ENCODE measurements at regions not wholly inside any gene's neighbourhood (a gene's known extent, or its start where the extent isn't known, plus 50 kb on each side); places are given as distances from the start of the nearest gene placed in this dataset.
"Not testable (repeated sequence)": the region's sequence is repeated elsewhere in the genome, so short reads cannot be mapped to it uniquely, and the experiment has no call there.

DNA sequence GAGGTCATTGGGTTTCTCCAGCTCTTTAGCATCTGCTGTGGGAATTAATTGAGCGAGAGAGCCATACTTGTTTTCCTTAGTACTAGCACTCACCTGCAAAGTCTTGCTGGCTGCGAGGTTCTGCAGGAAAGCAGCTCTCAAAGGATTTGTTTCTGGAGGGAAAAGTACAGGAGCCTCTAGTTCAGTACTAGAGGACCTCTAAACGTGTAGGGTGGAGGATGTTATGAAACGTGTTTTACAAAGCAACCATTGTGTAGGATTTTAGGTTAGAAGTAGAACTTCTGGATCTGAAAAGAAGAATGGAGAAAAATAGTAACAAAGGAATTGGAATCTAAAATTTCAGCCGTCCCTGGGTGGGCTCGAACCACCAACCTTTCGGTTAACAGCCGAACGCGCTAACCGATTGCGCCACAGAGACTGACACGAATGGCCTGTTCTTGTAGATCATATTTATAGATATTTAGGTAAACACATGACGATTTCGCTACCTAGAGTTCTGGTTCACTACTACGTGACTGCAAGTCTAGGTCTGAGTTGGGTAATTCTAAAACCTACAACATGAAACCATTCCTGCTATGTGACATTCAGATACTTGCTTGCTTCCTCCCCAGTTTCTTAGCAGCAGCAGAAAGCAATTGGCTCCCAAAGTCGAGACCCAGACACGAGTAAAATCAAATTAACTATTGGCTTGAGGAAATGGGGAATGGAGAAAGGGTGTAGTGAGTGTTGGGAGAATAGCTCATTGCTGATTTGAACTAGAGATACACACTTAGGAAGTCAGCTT lies 60.2 kb upstream of the CFAP126 start:
- BruUV-seq (replicated peaks): no TSS peak
- in situ Hi-C loops (cut with HindIII; ENCODE audit: low pct_unique_long_range_greater_than_20kb, low sequenced_read_pairs) (no loop called here), intact Hi-C loops (cut with micrococcal nuclease; ENCODE audit: unreplicated experiment) (no loop called here)
- peak; percentile 83 for DNase-seq (ENCODE audit: low read depth, low spot score)
- TF ChIP-seq SIN3A (IDR thresholded peaks at IDR 0.05; ENCODE audit: borderline replicate concordance, insufficient read depth, low read depth, low read length): no peak
- TF ChIP-seq POLR2AphosphoS5 (IDR thresholded peaks at IDR 0.05; ENCODE audit: low read depth, low read length): peak; percentile 94
- TF ChIP-seq, protein P1, sequence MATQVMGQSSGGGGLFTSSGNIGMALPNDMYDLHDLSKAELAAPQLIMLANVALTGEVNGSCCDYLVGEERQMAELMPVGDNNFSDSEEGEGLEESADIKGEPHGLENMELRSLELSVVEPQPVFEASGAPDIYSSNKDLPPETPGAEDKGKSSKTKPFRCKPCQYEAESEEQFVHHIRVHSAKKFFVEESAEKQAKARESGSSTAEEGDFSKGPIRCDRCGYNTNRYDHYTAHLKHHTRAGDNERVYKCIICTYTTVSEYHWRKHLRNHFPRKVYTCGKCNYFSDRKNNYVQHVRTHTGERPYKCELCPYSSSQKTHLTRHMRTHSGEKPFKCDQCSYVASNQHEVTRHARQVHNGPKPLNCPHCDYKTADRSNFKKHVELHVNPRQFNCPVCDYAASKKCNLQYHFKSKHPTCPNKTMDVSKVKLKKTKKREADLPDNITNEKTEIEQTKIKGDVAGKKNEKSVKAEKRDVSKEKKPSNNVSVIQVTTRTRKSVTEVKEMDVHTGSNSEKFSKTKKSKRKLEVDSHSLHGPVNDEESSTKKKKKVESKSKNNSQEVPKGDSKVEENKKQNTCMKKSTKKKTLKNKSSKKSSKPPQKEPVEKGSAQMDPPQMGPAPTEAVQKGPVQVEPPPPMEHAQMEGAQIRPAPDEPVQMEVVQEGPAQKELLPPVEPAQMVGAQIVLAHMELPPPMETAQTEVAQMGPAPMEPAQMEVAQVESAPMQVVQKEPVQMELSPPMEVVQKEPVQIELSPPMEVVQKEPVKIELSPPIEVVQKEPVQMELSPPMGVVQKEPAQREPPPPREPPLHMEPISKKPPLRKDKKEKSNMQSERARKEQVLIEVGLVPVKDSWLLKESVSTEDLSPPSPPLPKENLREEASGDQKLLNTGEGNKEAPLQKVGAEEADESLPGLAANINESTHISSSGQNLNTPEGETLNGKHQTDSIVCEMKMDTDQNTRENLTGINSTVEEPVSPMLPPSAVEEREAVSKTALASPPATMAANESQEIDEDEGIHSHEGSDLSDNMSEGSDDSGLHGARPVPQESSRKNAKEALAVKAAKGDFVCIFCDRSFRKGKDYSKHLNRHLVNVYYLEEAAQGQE (IDR thresholded peaks at IDR 0.05; ENCODE audit: insufficient read depth in 1 of 2, low read depth in 2 of 2, low read length in 1 of 2): no peak
- no peaks in the 10 kb centered on the region for H3K9me3 ChIP-seq (ENCODE audit: control insufficient read depth, insufficient read depth, low read depth, low read length)
- POLR2A ChIA-PET: interaction anchor here (0.5 to 0.6 kb wide), 2 partner anchors 9 to 28 kb away, joined by 6 to 8 read pairs; no protein-coding TSS in a partner anchor
- peak; percentile 88 for ATAC-seq
- CTCF ChIA-PET: no interaction called here
- H3K27ac ChIP-seq (ENCODE audit: low read length): peak overlapping the region; percentile 94
- H3K4me1 ChIP-seq (ENCODE audit: control insufficient read depth, insufficient read depth, low read length): peaks cover 34% of the 10 kb centered on the region
- H3K27me3 ChIP-seq (ENCODE audit: control insufficient read depth, insufficient read depth, low read length): no peaks in the 10 kb centered on the region
- H3K4me3 ChIP-seq (ENCODE audit: low read depth in 2 of 2, low read length in 2 of 2): peak overlapping the region; percentile 49 to 70
- H3K36me3 ChIP-seq (ENCODE audit: control insufficient read depth, insufficient read depth, low read length): no peaks in the 10 kb centered on the region

GRCh38 chr1:161422914-161423313 lies 55.2 kb upstream of the CFAP126 start:
- BruUV-seq (replicated peaks); H3K9me3 ChIP-seq (ENCODE audit: control insufficient read depth, insufficient read depth, low read depth, low read length); H3K27ac ChIP-seq (ENCODE audit: low read length); DNase-seq (ENCODE audit: low read depth, low spot score); H3K27me3 ChIP-seq (ENCODE audit: control insufficient read depth, insufficient read depth, low read length); POLR2A ChIA-PET; H3K36me3 ChIP-seq (ENCODE audit: control insufficient read depth, insufficient read depth, low read length); CTCF ChIA-PET; ATAC-seq; in situ Hi-C loops (cut with HindIII; ENCODE audit: low pct_unique_long_range_greater_than_20kb, low sequenced_read_pairs); intact Hi-C loops (cut with micrococcal nuclease; ENCODE audit: unreplicated experiment): not testable (repeated sequence)
- peak overlapping the region; percentile 18 to 45; a peak in 3 of 4 replicates for H3K4me3 ChIP-seq (ENCODE audit: low read depth in 2 of 2, low read length in 2 of 2)
- H3K4me1 ChIP-seq (ENCODE audit: control insufficient read depth, insufficient read depth, low read length): peaks cover 40% of the 10 kb centered on the region

- BruUV-seq (replicated peaks): no TSS peak
- intact Hi-C loops (cut with micrococcal nuclease; ENCODE audit: unreplicated experiment) (no loop called here), in situ Hi-C loops (cut with HindIII; ENCODE audit: low pct_unique_long_range_greater_than_20kb, low sequenced_read_pairs) (no loop called here)
- no peaks in the 10 kb centered on the region for H3K9me3 ChIP-seq (ENCODE audit: control insufficient read depth, insufficient read depth, low read depth, low read length)
- H3K4me3 ChIP-seq (ENCODE audit: low read depth in 2 of 2, low read length in 2 of 2): peak overlapping the region; percentile 45 to 63
- H3K27me3 ChIP-seq (ENCODE audit: control insufficient read depth, insufficient read depth, low read length): no peaks in the 10 kb centered on the region
- H3K27ac ChIP-seq (ENCODE audit: low read length): peak overlapping the region; percentile 79
- peaks cover 34% of the 10 kb centered on the region for H3K4me1 ChIP-seq (ENCODE audit: control insufficient read depth, insufficient read depth, low read length)
- ChIA-PET POLR2A (no interaction called here), CTCF (no interaction called here)
- ATAC-seq (no peak), DNase-seq (ENCODE audit: low read depth, low spot score) (no peak)
- H3K36me3 ChIP-seq (ENCODE audit: control insufficient read depth, insufficient read depth, low read length): no peaks in the 10 kb centered on the region
- TF ChIP-seq, protein P1 (IDR thresholded peaks at IDR 0.05; ENCODE audit: insufficient read depth in 1 of 2, low read depth in 2 of 2, low read length in 1 of 2): no peak
- no peak for TF ChIP-seq SIN3A (IDR thresholded peaks at IDR 0.05; ENCODE audit: borderline replicate concordance, insufficient read depth, low read depth, low read length)
- no peak for TF ChIP-seq TCF7L2 (IDR thresholded peaks at IDR 0.05; ENCODE audit: low read depth, low read length)
- TF ChIP-seq POLR2AphosphoS5 (IDR thresholded peaks at IDR 0.05; ENCODE audit: low read depth, low read length): no peak
- no peak for TF ChIP-seq CTCF (IDR thresholded peaks at IDR 0.05)
Observed at GRCh38 chr1:161421456-161421855, 53.8 kb upstream of the CFAP126 start.
